ENCODE measurements at regions not wholly inside any gene's neighbourhood (a gene's known extent, or its start where the extent isn't known, plus 50 kb on each side); places are given as distances from the start of the nearest gene placed in this dataset.

DNA sequence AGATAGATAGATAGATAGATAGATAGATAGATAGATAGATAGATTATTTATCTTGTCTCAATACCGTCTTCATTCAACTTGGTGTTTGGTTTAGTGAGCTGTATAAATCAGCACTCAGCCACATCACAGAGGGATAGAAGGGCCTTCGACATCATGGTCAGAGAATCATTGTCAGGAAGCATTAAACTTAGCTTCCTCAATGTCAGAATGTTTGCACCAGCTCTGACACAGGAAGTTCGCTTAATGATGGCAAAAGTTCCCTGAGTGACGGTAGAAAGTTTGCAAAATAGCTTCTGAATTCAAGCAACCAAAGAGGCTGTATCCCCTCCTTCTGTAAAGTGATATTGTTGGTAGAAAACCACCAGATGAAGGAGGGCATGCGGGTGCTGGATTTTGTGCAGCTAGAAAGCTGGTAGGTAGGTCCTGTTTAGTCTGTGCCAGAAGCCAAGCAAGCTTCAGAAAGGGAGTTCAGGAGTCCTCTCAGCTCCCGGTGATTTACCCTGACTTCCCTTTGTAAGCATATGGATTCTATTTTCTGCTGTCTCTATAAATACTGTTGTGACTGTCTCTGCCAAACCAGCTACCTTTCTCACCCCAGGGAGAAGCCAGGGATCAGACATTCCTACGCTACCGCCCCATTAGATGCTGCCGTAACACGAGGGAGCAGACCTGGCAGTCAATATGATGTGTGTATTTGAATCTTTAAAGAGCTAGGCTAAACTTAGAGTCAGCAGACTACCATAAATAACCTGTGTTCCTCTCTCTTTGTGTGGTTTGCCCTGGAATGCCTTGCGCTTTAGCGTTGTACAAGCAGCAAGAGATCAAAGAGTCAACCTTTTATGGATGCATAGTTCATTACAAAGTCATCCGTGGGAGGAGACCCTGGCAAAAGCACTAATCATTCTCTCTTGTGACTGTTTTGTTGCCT lies 200.5 kb upstream of the KIAA1217 start:
- TF ChIP-seq CTCF (IDR thresholded peaks at IDR 0.05; ENCODE audit: low read length, missing control alignments) = no peak
- H3K4me3 ChIP-seq (replicated peaks; ENCODE audit: low read depth, low read length) = no peak overlapping the region
- peak; percentile 54 for DNase-seq (ENCODE audit: low read depth)

- no peak overlapping the region for H3K4me3 ChIP-seq (replicated peaks; ENCODE audit: low read depth, low read length)
- no peak for TF ChIP-seq CTCF (IDR thresholded peaks at IDR 0.05; ENCODE audit: low read length, missing control alignments)
- DNase-seq (ENCODE audit: low read depth) = no peak
Measured at GRCh38 chr10:24009115-24009514, 199.8 kb upstream of the KIAA1217 start.

DNA sequence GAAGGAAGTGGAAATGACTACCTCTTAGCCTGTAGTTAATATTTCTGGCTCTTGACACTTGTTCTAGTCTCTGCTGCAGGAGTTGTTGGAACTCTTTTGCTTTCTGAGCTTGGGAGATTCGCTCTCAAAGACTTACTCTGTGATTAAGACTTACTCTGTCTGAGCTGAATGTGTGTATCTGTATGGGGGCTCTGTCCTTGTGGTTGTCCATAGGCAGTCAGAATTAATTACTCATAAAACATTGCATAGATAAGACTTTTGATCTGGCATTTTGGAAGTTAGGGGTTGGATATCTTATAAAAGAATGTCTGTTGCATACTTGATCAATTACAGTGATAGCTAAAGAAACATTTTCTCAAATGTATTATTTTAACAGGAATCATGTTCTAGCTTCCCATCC lies 199.2 kb upstream of the KIAA1217 start:
- no peak for DNase-seq (ENCODE audit: low read depth)
- no peak for TF ChIP-seq CTCF (IDR thresholded peaks at IDR 0.05; ENCODE audit: low read length, missing control alignments)
- H3K4me3 ChIP-seq (replicated peaks; ENCODE audit: low read depth, low read length) = no peak overlapping the region

GRCh38 chr10:24010436-24010970 lies 198.4 kb upstream of the KIAA1217 start:
- no peak overlapping the region for H3K4me3 ChIP-seq (replicated peaks; ENCODE audit: low read depth, low read length)
- no peak for TF ChIP-seq CTCF (IDR thresholded peaks at IDR 0.05; ENCODE audit: low read length, missing control alignments)
- DNase-seq (ENCODE audit: low read depth) = no peak

GRCh38 chr10:24012249-24012803 lies 196.6 kb upstream of the KIAA1217 start:
- no peak for TF ChIP-seq CTCF (IDR thresholded peaks at IDR 0.05; ENCODE audit: low read length, missing control alignments)
- H3K4me3 ChIP-seq (replicated peaks; ENCODE audit: low read depth, low read length) = no peak overlapping the region
- DNase-seq (ENCODE audit: low read depth) = no peak

- TF ChIP-seq CTCF (IDR thresholded peaks at IDR 0.05; ENCODE audit: low read length, missing control alignments) = no peak
- DNase-seq (ENCODE audit: low read depth) = peak; percentile 34
- H3K4me3 ChIP-seq (replicated peaks; ENCODE audit: low read depth, low read length) = no peak overlapping the region
Measured at GRCh38 chr10:24027107-24027506, 181.8 kb upstream of the KIAA1217 start.
